Heart left ventricle (tissue), 16 donors: ENCODE measurements at regions not wholly inside any gene's neighbourhood (a gene's known extent, or its start where the extent isn't known, plus 50 kb on each side); places are given as distances from the start of the nearest gene placed in this dataset.

Experiments
- ATAC-seq, 4 donors: fragments of 200-7000 bp; cut with Tn5 transposase; one replicate each; pipeline ENCODE4 v1.9.1; 2020 to 2022; ENCODE audit warnings: moderate library complexity in 4 of 4, mild to moderate bottlenecking in 3 of 4, moderate number of reproducible peaks in 1 of 4
- DNase-seq, 5 donors: peaks; one replicate each; pipeline ENCODE4 v3.0.0-alpha.2; 2020
- H3K27ac ChIP-seq, 12 donors: fragments of 200-600 bp; sonication (generic) in 4 of 12; one replicate each; pipeline versions ENCODE4 v1.5.0 to v1.8.0; 2016 to 2022; ENCODE audit warnings: mild to moderate bottlenecking in 2 of 12
- H3K27me3 ChIP-seq, 9 donors: fragments of 200-600 bp; sonication (generic) in 2 of 9; one replicate each; pipeline versions ENCODE4 v1.5.1 to v1.8.0; 2016 to 2022; ENCODE audit warnings: mild to moderate bottlenecking in 3 of 9
- H3K36me3 ChIP-seq, 9 donors: fragments of 200-600 bp; sonication (generic) in 2 of 9; one replicate each; pipeline versions ENCODE4 v1.5.0 to v1.8.0; 2018 to 2022; ENCODE audit warnings: mild to moderate bottlenecking in 2 of 9
- H3K4me1 ChIP-seq, 12 donors: fragments of 200-600 bp; sonication (generic) in 4 of 12; one replicate each; pipeline versions ENCODE4 v1.5.0 to v1.8.0; 2016 to 2022; ENCODE audit warnings: mild to moderate bottlenecking in 3 of 12
- H3K4me3 ChIP-seq, 12 donors: fragments of 200-600 bp; sonication (generic) in 4 of 12; one replicate each; pipeline versions ENCODE4 v1.5.0 to v1.8.0; 2017 to 2022; ENCODE audit warnings: mild to moderate bottlenecking in 9 of 12, moderate library complexity in 4 of 12
- H3K9me3 ChIP-seq, 12 donors: fragments of 200-600 bp; sonication (generic) in 4 of 12; one replicate each; pipeline versions ENCODE4 v1.5.0 to v1.8.0; 2016 to 2022; ENCODE audit warnings: mild to moderate bottlenecking in 1 of 12
- POLR2A ChIP-seq, 2 donors: fragments of 450-650 bp; IDR thresholded peaks; one replicate each; pipeline ENCODE4 v1.6.1; 2017; ENCODE audit warnings: antibody characterized with exemption in 2 of 2, mild to moderate bottlenecking in 2 of 2, moderate library complexity in 2 of 2
- WGBS, 4 donors: extraction: QIAGEN DNeasy Blood & Tissue Kit in 2 of 4; methylation state at CpG; one replicate each; pipeline versions ENCODE4 v1.1.5 to v1.1.7; 2013 to 2018; 5-methylcytosine and 5-hydroxymethylcytosine counted together
- intact Hi-C, 10 donors: fragments of 100-400 bp; cut with DNase I; formaldehyde crosslinking; loops; one replicate each; pipeline versions ENCODE4 v1.11.1 to v1.14.2; 2022
- TF ChIP-seq, protein P1 (sequence below), 12 donors: fragments of 200-600 bp; sonication (generic) in 4 of 12; IDR thresholded peaks; one replicate each; pipeline versions ENCODE4 v1.5.0 to v1.8.0; 2018 to 2022; ENCODE audit warnings: antibody characterized with exemption in 12 of 12, mild to moderate bottlenecking in 5 of 12
- donor health status: ischemic (EF 13 %, LVEDD 7.1; RV severe dilation, severe dysfunction).
- donor health status: healthy with polysubstance abuse.
- donor health status: DM: no; HTN: yes; CAD: no.
- donor health status: DM: no; HTN: no; CAD: no.
- donor health status: ischemic (EF 25% LVEDD 6.9; RV normal size, moderate dysfunction).
- donor health status: ischemic (EF 25% LVEDD 5.7; RV mildly dilated, moderate dysfunction).
- donor health status: healthy.
- donor health status: DM: yes; HTN: yes; CAD: no.
- donor health status: ischemic (EF 35%, LVEDD 5.7; RV mildly dilated, moderate dysfunction).
- donor health status: nonischemic (EF 11% LVEDD 7.7; RV severe dilation, severe dysfunction).
- donor health status: DM: yes; HTN: yes; CAD: no.
- donor health status: PGD.
- donor health status: ischemic (EF 29% LVEDD 5.4; RV normal size, mild dysfunction).
- donor health status: nonischemic (EF 23%, LVEDD 6.1; RV moderate dilation, normal function).

- Histone ChIP-seq H3K9me3 (no peaks in the 10 kb centered on the region), H3K36me3 (no peaks in the 10 kb centered on the region), H3K27ac (peak overlapping the region in 5 of 12 donors; percentile 29 to 77 (median 54)), H3K4me1 (peaks cover 0 to 46% (median 10%) of the 10 kb centered on the region in 12 donors), H3K4me3 (no peak overlapping the region), H3K27me3 (no peaks in the 10 kb centered on the region)
- 77 to 81% (median 78%) methylated on average over 4 of the region's 4 CpGs for WGBS, 4 donors
- TF ChIP-seq, protein P1, sequence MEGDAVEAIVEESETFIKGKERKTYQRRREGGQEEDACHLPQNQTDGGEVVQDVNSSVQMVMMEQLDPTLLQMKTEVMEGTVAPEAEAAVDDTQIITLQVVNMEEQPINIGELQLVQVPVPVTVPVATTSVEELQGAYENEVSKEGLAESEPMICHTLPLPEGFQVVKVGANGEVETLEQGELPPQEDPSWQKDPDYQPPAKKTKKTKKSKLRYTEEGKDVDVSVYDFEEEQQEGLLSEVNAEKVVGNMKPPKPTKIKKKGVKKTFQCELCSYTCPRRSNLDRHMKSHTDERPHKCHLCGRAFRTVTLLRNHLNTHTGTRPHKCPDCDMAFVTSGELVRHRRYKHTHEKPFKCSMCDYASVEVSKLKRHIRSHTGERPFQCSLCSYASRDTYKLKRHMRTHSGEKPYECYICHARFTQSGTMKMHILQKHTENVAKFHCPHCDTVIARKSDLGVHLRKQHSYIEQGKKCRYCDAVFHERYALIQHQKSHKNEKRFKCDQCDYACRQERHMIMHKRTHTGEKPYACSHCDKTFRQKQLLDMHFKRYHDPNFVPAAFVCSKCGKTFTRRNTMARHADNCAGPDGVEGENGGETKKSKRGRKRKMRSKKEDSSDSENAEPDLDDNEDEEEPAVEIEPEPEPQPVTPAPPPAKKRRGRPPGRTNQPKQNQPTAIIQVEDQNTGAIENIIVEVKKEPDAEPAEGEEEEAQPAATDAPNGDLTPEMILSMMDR (IDR thresholded peaks at IDR 0.05), result no peak
- TF ChIP-seq POLR2A (IDR thresholded peaks at IDR 0.05), result no peak
- ATAC-seq (no peak), DNase-seq (no peak)
- intact Hi-C loops, result loop anchor here (1.0 to 10.0 kb wide), 16 partner anchors 92 to 692 kb away; partner anchors contain the start of genes ELL2 (in 7 of the 10) and RFESD (in 4 of the 10)
These were observed 95.8 kb downstream of the PCSK1 start for GRCh38 chr5:96337048-96337781.

DNA sequence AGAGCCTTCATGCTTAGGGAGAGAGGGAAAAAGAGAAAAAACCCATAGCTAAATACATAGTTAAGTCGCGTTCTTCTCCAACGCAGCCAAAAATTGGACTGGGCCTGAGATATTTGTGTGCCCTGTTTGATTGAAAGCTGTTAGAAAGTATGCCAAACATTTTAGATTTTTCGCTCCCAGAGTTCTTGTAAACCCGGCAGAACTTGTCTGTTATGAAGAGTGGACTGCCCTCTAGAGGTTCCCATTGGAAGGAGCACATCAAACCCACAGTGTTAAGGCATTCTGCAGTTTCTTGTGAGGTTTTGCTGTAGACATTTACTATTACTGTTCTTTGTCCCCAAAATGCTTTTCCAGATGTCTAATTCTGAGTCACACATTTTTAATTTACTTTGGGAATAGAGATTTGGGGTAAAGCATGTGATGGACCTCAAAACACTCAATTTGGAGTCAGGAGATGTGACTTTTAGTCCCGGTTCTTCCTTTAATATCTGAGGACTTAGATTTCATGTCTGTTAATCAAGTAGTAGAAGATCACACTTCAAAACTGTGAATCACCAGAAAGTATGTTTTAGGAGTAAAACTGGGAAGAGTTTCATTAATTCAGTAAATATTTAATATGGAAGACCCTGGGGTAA, 96.6 kb downstream of the PCSK1 start:
- H3K4me1 ChIP-seq, result peaks cover 0 to 50% (median 10%) of the 10 kb centered on the region in 12 donors
- H3K4me3 ChIP-seq, result no peak overlapping the region
- peak in 4 of 5 donors; percentile 40 to 61 (median 56) for DNase-seq
- intact Hi-C loops, result loop anchor here (1.0 to 10.0 kb wide), 18 partner anchors 92 to 692 kb away; partner anchors contain the start of genes ELL2 (in 8 of the 10) and RFESD (in 4 of the 10)
- WGBS, 4 donors, result 17 to 22% (median 18%) methylated on average over 6 of the region's 6 CpGs
- H3K36me3 ChIP-seq, result no peaks in the 10 kb centered on the region
- TF ChIP-seq POLR2A (IDR thresholded peaks at IDR 0.05), result no peak
- TF ChIP-seq, protein P1 (IDR thresholded peaks at IDR 0.05), result peak; percentile 73 to 95 (median 85)
- peak; percentile 36 to 84 (median 75) for ATAC-seq
- H3K9me3 ChIP-seq, result no peaks in the 10 kb centered on the region
- no peaks in the 10 kb centered on the region for H3K27me3 ChIP-seq
- H3K27ac ChIP-seq, result peak overlapping the region in 8 of 12 donors; percentile 35 to 77 (median 48)

GRCh38 chr5:96335873-96336272, 97.2 kb downstream of the PCSK1 start:
- ATAC-seq, result no peak
- Histone ChIP-seq H3K36me3 (no peaks in the 10 kb centered on the region), H3K4me3 (no peak overlapping the region), H3K4me1 (peaks cover 0 to 56% (median 10%) of the 10 kb centered on the region in 12 donors), H3K27ac (peak overlapping the region in 8 of 12 donors; percentile 35 to 77 (median 48)), H3K27me3 (no peaks in the 10 kb centered on the region), H3K9me3 (no peaks in the 10 kb centered on the region)
- TF ChIP-seq POLR2A (IDR thresholded peaks at IDR 0.05), result no peak
- TF ChIP-seq, protein P1 (IDR thresholded peaks at IDR 0.05), result no peak
- DNase-seq, result no peak
- WGBS, 4 donors, result 90 to 96% (median 92%) methylated on average over 2 of the region's 2 CpGs
- intact Hi-C loops, result loop anchor here (1.0 to 10.0 kb wide), 19 partner anchors 91 to 691 kb away; partner anchors contain the start of genes ELL2 (in 8 of the 10) and RFESD (in 4 of the 10)

DNA sequence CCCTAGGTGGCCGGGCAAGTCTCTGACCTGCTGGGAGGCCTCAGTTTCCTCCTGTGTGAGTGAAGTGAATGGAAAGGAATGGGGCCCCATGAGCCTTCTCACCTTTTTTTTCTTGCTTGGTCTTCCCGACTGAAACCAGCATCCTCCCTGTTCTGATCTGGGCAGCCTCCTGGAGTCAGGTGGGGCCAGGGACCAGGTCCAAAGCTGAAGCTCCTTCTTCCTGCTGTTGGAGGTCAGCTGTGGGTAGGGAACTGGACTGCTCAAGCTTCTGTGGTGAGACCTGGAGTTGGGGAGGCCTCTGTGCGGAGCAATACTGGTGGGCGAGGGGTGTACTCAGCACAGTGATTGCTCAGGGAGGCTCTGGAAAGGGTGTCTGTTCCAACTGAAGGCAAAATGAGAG, 99.7 kb downstream of the PCSK1 start:
- Histone ChIP-seq H3K4me1 (peaks cover 0 to 40% (median 0%) of the 10 kb centered on the region in 12 donors), H3K27ac (peak overlapping the region in 7 of 12 donors; percentile 6 to 61 (median 40)), H3K9me3 (no peaks in the 10 kb centered on the region), H3K4me3 (no peak overlapping the region), H3K36me3 (no peaks in the 10 kb centered on the region), H3K27me3 (no peaks in the 10 kb centered on the region)
- no peak for TF ChIP-seq POLR2A (IDR thresholded peaks at IDR 0.05)
- TF ChIP-seq, protein P1 (IDR thresholded peaks at IDR 0.05), result no peak
- DNase-seq (no peak), ATAC-seq (peak in 1 of 4 donors; percentile 22)
- whole genome bisulfite sequencing, 4 donors, result 73 to 84% (median 79%) methylated on average over 4 of the region's 4 CpGs
- intact Hi-C loops, result loop anchor here in 9 of 10 donors (1.0 to 10.0 kb wide), 12 partner anchors 86 to 689 kb away; partner anchors contain the start of genes RFESD (in 3 of the 9) and ELL2 (in 2 of the 9)
